GM19240 (cell line): ENCODE measurements at regions not wholly inside any gene's neighbourhood (a gene's known extent, or its start where the extent isn't known, plus 50 kb on each side); places are given as distances from the start of the nearest gene placed in this dataset.
"Not testable (repeated sequence)": the region's sequence is repeated elsewhere in the genome, so short reads cannot be mapped to it uniquely, and the experiment has no call there.

ENCODE experiments used
- DNase-seq: peaks from one replicate; pipeline ENCODE4 v3.0.0; 2011; ENCODE audit warnings: low spot score; ENCODE audit not compliant: insufficient read length

GRCh38 chrX:149420566-149420965 lies 84.5 kb downstream of the IDS start:
- not testable (repeated sequence) for DNase-seq

GRCh38 chrX:149398027-149398426 lies 107.1 kb downstream of the IDS start:
- DNase-seq, result no peak

- DNase-seq, result no peak
Measured at GRCh38 chrX:149392921-149393320, 112.2 kb downstream of the IDS start.

GRCh38 chrX:149383852-149384251 lies 121.3 kb downstream of the IDS start:
- no peak for DNase-seq

GRCh38 chrX:149374751-149375150 lies 130.4 kb downstream of the IDS start:
- no peak for DNase-seq

GRCh38 chrX:149372866-149373265 lies 132.2 kb downstream of the IDS start:
- no peak for DNase-seq

- DNase-seq, result no peak
Measured at GRCh38 chrX:149371986-149372385, 133.1 kb downstream of the IDS start.

GRCh38 chrX:149370097-149370496 lies 135.0 kb downstream of the IDS start:
- no peak for DNase-seq

GRCh38 chrX:149365552-149365951 lies 139.6 kb downstream of the IDS start:
- no peak for DNase-seq

- no peak for DNase-seq
Measured at GRCh38 chrX:149365061-149365460, 140.0 kb downstream of the IDS start.

- DNase-seq, result no peak
Measured at GRCh38 chrX:149363965-149364364, 141.1 kb downstream of the IDS start.

- no peak for DNase-seq
Measured at GRCh38 chrX:149346306-149346705, 158.8 kb downstream of the IDS start.

- no peak for DNase-seq
Measured at GRCh38 chrX:149322316-149322715, 182.8 kb downstream of the IDS start.

- DNase-seq, result no peak
Measured at GRCh38 chrX:149313871-149314371, 191.2 kb downstream of the IDS start.

GRCh38 chrX:149312988-149313387 lies 192.1 kb downstream of the IDS start:
- no peak for DNase-seq

GRCh38 chrX:149312097-149312496 lies 193.0 kb downstream of the IDS start:
- no peak for DNase-seq

- DNase-seq, result no peak
Measured at GRCh38 chrX:149302705-149303104, 202.4 kb downstream of the IDS start.

- DNase-seq, result no peak
Measured at GRCh38 chrX:149298111-149298510, 207.0 kb downstream of the IDS start.

- no peak for DNase-seq
Measured at GRCh38 chrX:149296092-149296491, 209.0 kb downstream of the IDS start.

GRCh38 chrX:149286940-149287349 lies 218.2 kb downstream of the IDS start:
- peak; percentile 35 for DNase-seq

GRCh38 chrX:149284616-149285015 lies 220.5 kb downstream of the IDS start:
- DNase-seq, result no peak

- DNase-seq, result no peak
Measured at GRCh38 chrX:149283853-149284252, 221.3 kb downstream of the IDS start.

- DNase-seq, result no peak
Measured at GRCh38 chrX:149282909-149283308, 222.2 kb downstream of the IDS start.

- no peak for DNase-seq
Measured at GRCh38 chrX:149280011-149280410, 225.1 kb downstream of the IDS start.
